H9 (cell line): ENCODE measurements at regions not wholly inside any gene's neighbourhood (a gene's known extent, or its start where the extent isn't known, plus 50 kb on each side); places are given as distances from the start of the nearest gene placed in this dataset.

ENCODE experiments used
- DNase-seq: peaks from one replicate; pipeline ENCODE4 v3.0.0-alpha.2; 2017
- H2AFZ ChIP-seq: one replicate; pipeline ENCODE4 v1.6.1; 2013; ENCODE audit warnings: mild to moderate bottlenecking, low read length, control low read depth, moderate library complexity
- H2AK5ac ChIP-seq: 2 replicates; pipeline ENCODE4 v1.6.1; 2013; ENCODE audit warnings: low read length, control low read depth, mixed read lengths; ENCODE audit not compliant: insufficient read length
- H2BK120ac ChIP-seq: one replicate; pipeline ENCODE4 v1.6.1; 2013; ENCODE audit warnings: low read depth, mild to moderate bottlenecking, low read length, control low read depth, inconsistent platforms; ENCODE audit not compliant: poor library complexity, severe bottlenecking
- H2BK12ac ChIP-seq: 2 replicates; pipeline ENCODE4 v1.6.1; 2013; ENCODE audit warnings: low read length, control low read depth, mixed read lengths, low read depth; ENCODE audit not compliant: insufficient read length
- H2BK15ac ChIP-seq: 2 replicates; pipeline ENCODE4 v1.6.1; 2013; ENCODE audit warnings: low read depth, low read length, control low read depth
- H2BK20ac ChIP-seq: one replicate; pipeline ENCODE4 v1.6.1; 2013; ENCODE audit warnings: low read depth, mild to moderate bottlenecking, low read length, control low read depth, inconsistent platforms; ENCODE audit not compliant: poor library complexity, severe bottlenecking
- H2BK5ac ChIP-seq: 2 replicates; pipeline ENCODE4 v1.6.1; 2013; ENCODE audit warnings: low read length, control low read depth, mixed read lengths; ENCODE audit not compliant: insufficient read length
- H3K14ac ChIP-seq: 2 replicates; pipeline ENCODE4 v1.6.1; 2013; ENCODE audit warnings: low read length, control low read depth; ENCODE audit not compliant: insufficient read depth
- H3K18ac ChIP-seq: 2 replicates; pipeline ENCODE4 v1.6.1; 2013; ENCODE audit warnings: low read depth, mild to moderate bottlenecking, mixed read lengths, low read length, control low read depth; ENCODE audit not compliant: insufficient read length
- H3K23ac ChIP-seq: 2 replicates; pipeline ENCODE4 v1.6.1; 2013; ENCODE audit warnings: low read length, control low read depth, mixed read lengths, low read depth; ENCODE audit not compliant: insufficient read length
- H3K23me2 ChIP-seq: 2 replicates; pipeline ENCODE4 v1.6.1; 2013; ENCODE audit warnings: low read depth, mild to moderate bottlenecking, mixed read lengths, low read length, control low read depth; ENCODE audit not compliant: insufficient read length, poor library complexity, severe bottlenecking
- H3K27ac ChIP-seq: 2 replicates; pipeline ENCODE4 v1.5.1; 2013; ENCODE audit warnings: low read length, control low read depth, mixed read lengths, low read depth; ENCODE audit not compliant: insufficient read length
- H3K27me3 ChIP-seq: 2 replicates; pipeline ENCODE4 v1.6.1; 2013; ENCODE audit warnings: low read length, control low read depth, inconsistent platforms; ENCODE audit not compliant: insufficient read depth
- H3K4ac ChIP-seq: 2 replicates; pipeline ENCODE4 v1.6.1; 2013; ENCODE audit warnings: low read depth, mild to moderate bottlenecking, control low read depth, inconsistent platforms, low read length, moderate library complexity
- H3K4me1 ChIP-seq: 2 replicates; pipeline ENCODE4 v1.6.1; 2013; ENCODE audit warnings: low read length, control low read depth, inconsistent platforms; ENCODE audit not compliant: insufficient read depth
- H3K4me2 ChIP-seq: 2 replicates; pipeline ENCODE4 v1.6.1; 2013; ENCODE audit warnings: low read length, control low read depth, mixed read lengths; ENCODE audit not compliant: insufficient read length, insufficient read depth
- H3K56ac ChIP-seq: 2 replicates; pipeline ENCODE4 v1.6.1; 2013; ENCODE audit warnings: low read depth, mild to moderate bottlenecking, mixed read lengths, low read length, control low read depth; ENCODE audit not compliant: insufficient read length
- H3K79me1 ChIP-seq: 2 replicates; pipeline ENCODE4 v1.6.1; 2013; ENCODE audit warnings: low read depth, mild to moderate bottlenecking, moderate library complexity, low read length, control low read depth, inconsistent platforms; ENCODE audit not compliant: insufficient read depth, poor library complexity, severe bottlenecking
- H3K79me2 ChIP-seq: 2 replicates; pipeline ENCODE4 v1.6.1; 2013; ENCODE audit warnings: low read length, control low read depth, inconsistent platforms; ENCODE audit not compliant: insufficient read depth
- H3K9ac ChIP-seq: 2 replicates; pipeline ENCODE4 v1.6.1; 2013; ENCODE audit warnings: low read length, control low read depth, mixed read lengths; ENCODE audit not compliant: insufficient read length; ENCODE audit errors: extremely low read depth
- H3K9me3 ChIP-seq: one replicate; pipeline ENCODE4 v1.6.1; 2013; ENCODE audit warnings: low read depth, low read length, inconsistent platforms; ENCODE audit not compliant: control insufficient read depth
- H3T11ph ChIP-seq: one replicate; pipeline ENCODE4 v1.6.1; 2013; ENCODE audit warnings: mild to moderate bottlenecking, low read length, control low read depth, inconsistent platforms
- H4K20me1 ChIP-seq: one replicate; pipeline ENCODE4 v1.6.1; 2013; ENCODE audit not compliant: control insufficient read depth, insufficient read length, insufficient read depth
- H4K5ac ChIP-seq: 2 replicates; pipeline ENCODE4 v1.6.1; 2013; ENCODE audit warnings: low read depth, mild to moderate bottlenecking, mixed read lengths, low read length, control low read depth; ENCODE audit not compliant: insufficient read length
- H4K8ac ChIP-seq: replicated peaks from 2 replicates; pipeline ENCODE4 v1.6.1; 2013; ENCODE audit warnings: low read length, control low read depth, mixed read lengths, low read depth; ENCODE audit not compliant: insufficient read length
- H4K91ac ChIP-seq: 2 replicates; pipeline ENCODE4 v1.6.1; 2013; ENCODE audit warnings: low read depth, mild to moderate bottlenecking, moderate library complexity, mixed read lengths, low read length, control low read depth; ENCODE audit not compliant: insufficient read length
- H3K27ac Mint-ChIP-seq, 3 experiments: 2 replicates in 2 of 3; 3 replicates in 1 of 3; pipeline ENCODE4 v1.8.0; 2020 to 2021; ENCODE audit warnings: mixed read lengths in 3 of 3, mild to moderate bottlenecking in 1 of 3, moderate library complexity in 1 of 3
- H3K27me3 Mint-ChIP-seq: 2 replicates; pipeline ENCODE4 v1.8.0; 2021; ENCODE audit warnings: low read depth, mild to moderate bottlenecking, moderate library complexity, mixed read lengths
- H3K36me3 Mint-ChIP-seq, 3 experiments: 2 replicates in 2 of 3; 3 replicates in 1 of 3; pipeline ENCODE4 v1.8.0; 2020 to 2021; ENCODE audit warnings: low read depth in 3 of 3, mixed read lengths in 3 of 3; ENCODE audit not compliant: insufficient read depth in 1 of 3
- H3K4me1 Mint-ChIP-seq, 2 experiments: 2 replicates each; pipeline ENCODE4 v1.8.0; 2020; ENCODE audit warnings: mixed read lengths in 2 of 2
- H3K4me3 Mint-ChIP-seq, 2 experiments: 2 replicates in 1 of 2; 3 replicates in 1 of 2; pipeline ENCODE4 v1.8.0; 2020 to 2021; ENCODE audit warnings: mild to moderate bottlenecking in 2 of 2, mixed read lengths in 2 of 2, moderate library complexity in 1 of 2
- H3K9me3 Mint-ChIP-seq, 2 experiments: 2 replicates in 1 of 2; 3 replicates in 1 of 2; pipeline ENCODE4 v1.8.0; 2020; ENCODE audit warnings: mild to moderate bottlenecking in 2 of 2, mixed read lengths in 2 of 2, moderate library complexity in 1 of 2
- CTCF ChIP-seq: fragments of 200-600 bp; sonication (generic); conservative IDR thresholded peaks from 3 replicates; pipeline ENCODE4 v1.8.0; 2021; ENCODE audit warnings: antibody characterized with exemption, mild to moderate bottlenecking
- WGBS: extraction: QIAGEN DNeasy Blood & Tissue Kit; methylation state at CpG from one replicate; pipeline ENCODE4 v1.1.7; 2013; ENCODE audit warnings: missing lambda C conversion rate, low lambda C conversion rate, mixed read lengths; ENCODE audit not compliant: insufficient read length; ENCODE audit errors: extremely low coverage; 5-methylcytosine and 5-hydroxymethylcytosine counted together

GRCh38 chr4:113844369-113844768, 82.8 kb upstream of the CAMK2D start:
- Histone ChIP-seq H2BK120ac (no peak overlapping the region), H3K9ac (no peak overlapping the region), H3K18ac (no peak overlapping the region), H2BK15ac (no peak overlapping the region), H2AFZ (no peak overlapping the region), H4K5ac (no peak overlapping the region), H4K91ac (no peak overlapping the region), H3K14ac (no peak overlapping the region), H3T11ph (no peak overlapping the region), H3K9me3 (no peaks in the 10 kb centered on the region), H2BK5ac (no peak overlapping the region), H3K4me1 (no peaks in the 10 kb centered on the region), H3K23me2 (no peaks in the 10 kb centered on the region), H3K79me2 (no peaks in the 10 kb centered on the region; the same call in 1 of the 2 replicates), H4K8ac (no peak overlapping the region), H2AK5ac (no peak overlapping the region), H3K27me3 (no peaks in the 10 kb centered on the region), H3K79me1 (no peaks in the 10 kb centered on the region), H3K4me2 (no peak overlapping the region), H4K20me1 (no peaks in the 10 kb centered on the region), H2BK12ac (no peak overlapping the region), H2BK20ac (no peak overlapping the region), H3K56ac (no peak overlapping the region), H3K27ac (no peak overlapping the region), H3K23ac (no peak overlapping the region), H3K4ac (no peak overlapping the region)
- H3K27me3 Mint-ChIP-seq, result no peaks in the 10 kb centered on the region
- H3K4me1 Mint-ChIP-seq, result no peaks in the 10 kb centered on the region
- H3K27ac Mint-ChIP-seq, result no peak overlapping the region
- WGBS, result no CpG with 5 or more reads among the region's 2 CpGs
- H3K9me3 Mint-ChIP-seq, result no peaks in the 10 kb centered on the region
- no peak for DNase-seq
- H3K36me3 Mint-ChIP-seq, result no peaks in the 10 kb centered on the region
- H3K4me3 Mint-ChIP-seq, result no peak overlapping the region
- TF ChIP-seq CTCF, result no peak
